Liver (tissue), 8 donors: ENCODE measurements at regions not wholly inside any gene's neighbourhood (a gene's known extent, or its start where the extent isn't known, plus 50 kb on each side); places are given as distances from the start of the nearest gene placed in this dataset.

Experiments
- DNase-seq: peaks from one replicate; pipeline ENCODE4 v3.0.0-alpha.2; 2017; ENCODE audit warnings: low spot score
- H3K27ac ChIP-seq, 2 donors: one replicate each; pipeline ENCODE4 v1.7.0; 2013; ENCODE audit warnings: inconsistent platforms in 2 of 2, low read length in 2 of 2, control low read depth in 1 of 2, low read depth in 1 of 2, mild to moderate bottlenecking in 1 of 2
- H3K27me3 ChIP-seq, 4 donors: one replicate each; pipeline versions ENCODE4 v1.6.1 to v1.7.0; 2013; ENCODE audit warnings: low read length in 3 of 4, inconsistent platforms in 1 of 4, mild to moderate bottlenecking in 1 of 4, moderate library complexity in 1 of 4; ENCODE audit not compliant: control insufficient read depth in 4 of 4, insufficient read depth in 4 of 4
- H3K36me3 ChIP-seq, 4 donors: one replicate each; pipeline versions ENCODE4 v1.6.1 to v1.7.0; 2013; ENCODE audit warnings: low read length in 3 of 4, mild to moderate bottlenecking in 3 of 4, low read depth in 1 of 4, moderate library complexity in 1 of 4; ENCODE audit not compliant: control insufficient read depth in 4 of 4, insufficient read depth in 3 of 4
- H3K4me1 ChIP-seq, 4 donors: one replicate each; pipeline versions ENCODE4 v1.6.1 to v1.7.0; 2013; ENCODE audit warnings: low read length in 3 of 4, mild to moderate bottlenecking in 3 of 4, moderate library complexity in 1 of 4; ENCODE audit not compliant: control insufficient read depth in 4 of 4, insufficient read depth in 4 of 4
- H3K4me3 ChIP-seq, 3 donors: one replicate each; pipeline versions ENCODE4 v1.6.1 to v1.7.0; 2013; ENCODE audit warnings: low read length in 3 of 3, control low read depth in 1 of 3, low read depth in 1 of 3, mild to moderate bottlenecking in 1 of 3
- H3K9ac ChIP-seq, 2 donors: one replicate each; pipeline ENCODE4 v1.7.0; 2013; ENCODE audit warnings: low read length in 2 of 2, mild to moderate bottlenecking in 2 of 2, moderate library complexity in 2 of 2, control low read depth in 1 of 2, low read depth in 1 of 2
- H3K9me3 ChIP-seq, 4 donors: one replicate each; pipeline versions ENCODE4 v1.6.1 to v1.7.0; 2013; ENCODE audit warnings: low read length in 3 of 4; ENCODE audit not compliant: control insufficient read depth in 4 of 4
- CTCF ChIP-seq: fragments of 150-350 bp; IDR thresholded peaks from 2 replicates; pipeline ENCODE4 v1.5.1; 2017; ENCODE audit warnings: improper control_type of control experiment, low read depth, low read length; ENCODE audit not compliant: missing input control
- EGR1 ChIP-seq, 2 donors: IDR thresholded peaks; 2 replicates each; pipeline ENCODE4 v1.6.1; 2016 to 2018; ENCODE audit warnings: antibody characterized with exemption in 2 of 2, low read depth in 2 of 2
- FOXA1 ChIP-seq: IDR thresholded peaks from 2 replicates; pipeline ENCODE4 v1.6.1; 2016; ENCODE audit warnings: antibody characterized with exemption
- FOXA2 ChIP-seq: IDR thresholded peaks from 2 replicates; pipeline ENCODE4 v1.6.1; 2016; ENCODE audit warnings: antibody characterized with exemption
- HNF4G ChIP-seq: IDR thresholded peaks from 2 replicates; pipeline ENCODE4 v1.6.1; 2016; ENCODE audit warnings: antibody characterized with exemption
- JUND ChIP-seq, 2 donors: IDR thresholded peaks; 2 replicates each; pipeline ENCODE4 v1.6.1; 2016; ENCODE audit warnings: antibody characterized with exemption in 2 of 2
- RAD21 ChIP-seq, 2 donors: IDR thresholded peaks; 2 replicates each; pipeline ENCODE4 v1.6.1; 2016; ENCODE audit warnings: antibody characterized with exemption in 2 of 2, mild to moderate bottlenecking in 2 of 2
- RXRA ChIP-seq, 2 donors: IDR thresholded peaks; 2 replicates each; pipeline ENCODE4 v1.6.1; 2017 to 2018; ENCODE audit warnings: antibody characterized with exemption in 2 of 2, mild to moderate bottlenecking in 1 of 2
- WGBS: extraction: QIAGEN DNeasy Blood & Tissue Kit; methylation state at CpG from one replicate; pipeline ENCODE4 v1.1.7; 2013; 5-methylcytosine and 5-hydroxymethylcytosine counted together
- TF ChIP-seq, protein P1 (sequence below): IDR thresholded peaks from 2 replicates; pipeline ENCODE4 v1.6.1; 2016; ENCODE audit warnings: antibody characterized with exemption
- TF ChIP-seq, protein P2 (sequence below): IDR thresholded peaks from 2 replicates; pipeline ENCODE4 v1.6.1; 2016; ENCODE audit warnings: antibody characterized with exemption, mild to moderate bottlenecking
- donor health status: healthy.
- donor health status: healthy.
- donor health status: healthy.
- donor health status: healthy.
- donor health status: healthy.

DNA sequence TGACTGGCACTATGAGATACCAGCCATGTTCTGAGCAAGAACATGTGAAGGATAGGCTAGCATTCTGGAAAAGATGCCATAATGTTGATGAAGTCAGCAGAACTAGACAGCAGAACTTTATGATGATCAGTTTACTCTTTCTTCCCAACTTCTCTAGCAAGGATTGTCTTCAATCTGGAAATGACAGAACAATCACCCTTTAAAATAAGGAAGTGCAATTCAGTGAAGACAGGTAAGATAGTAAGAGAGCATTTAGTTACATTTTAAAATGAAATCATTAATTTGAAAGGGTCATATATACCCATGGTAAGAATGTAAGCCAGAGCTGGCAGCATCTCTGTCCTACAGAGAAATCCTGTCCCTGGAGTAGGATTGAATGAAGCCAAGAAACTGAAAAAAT lies 66.0 kb upstream of the C12orf71 start:
- Histone ChIP-seq H3K9ac (no peak overlapping the region), H3K4me3 (no peak overlapping the region), H3K4me1 (no peaks in the 10 kb centered on the region), H3K36me3 (no peaks in the 10 kb centered on the region), H3K27me3 (no peaks in the 10 kb centered on the region), H3K27ac (no peak overlapping the region), H3K9me3 (no peaks in the 10 kb centered on the region)
- TF ChIP-seq, protein P1, sequence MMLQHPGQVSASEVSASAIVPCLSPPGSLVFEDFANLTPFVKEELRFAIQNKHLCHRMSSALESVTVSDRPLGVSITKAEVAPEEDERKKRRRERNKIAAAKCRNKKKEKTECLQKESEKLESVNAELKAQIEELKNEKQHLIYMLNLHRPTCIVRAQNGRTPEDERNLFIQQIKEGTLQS, result no peak
- no peak for TF ChIP-seq RAD21 (IDR thresholded peaks at IDR 0.05)
- no peak for DNase-seq

GRCh38 chr12:27148791-27149190 lies 66.4 kb upstream of the C12orf71 start:
- no peak overlapping the region for H3K9ac ChIP-seq
- no peak overlapping the region for H3K4me3 ChIP-seq
- H3K36me3 ChIP-seq, result no peaks in the 10 kb centered on the region
- H3K27me3 ChIP-seq, result no peaks in the 10 kb centered on the region
- no peaks in the 10 kb centered on the region for H3K9me3 ChIP-seq
- 75% methylated on average over 2 of the region's 2 CpGs for WGBS
- no peaks in the 10 kb centered on the region for H3K4me1 ChIP-seq
- H3K27ac ChIP-seq, result no peak overlapping the region
- TF ChIP-seq EGR1 (IDR thresholded peaks at IDR 0.05; ENCODE audit: low read depth in 2 of 2) (no peak), FOXA2 (no peak), CTCF (no peak)
- no peak for DNase-seq

- TF ChIP-seq EGR1 (IDR thresholded peaks at IDR 0.05; ENCODE audit: low read depth in 2 of 2) (no peak), FOXA1 (no peak), HNF4G (no peak), JUND (IDR thresholded peaks at IDR 0.05) (no peak), RXRA (IDR thresholded peaks at IDR 0.05) (no peak)
- TF ChIP-seq, protein P2, sequence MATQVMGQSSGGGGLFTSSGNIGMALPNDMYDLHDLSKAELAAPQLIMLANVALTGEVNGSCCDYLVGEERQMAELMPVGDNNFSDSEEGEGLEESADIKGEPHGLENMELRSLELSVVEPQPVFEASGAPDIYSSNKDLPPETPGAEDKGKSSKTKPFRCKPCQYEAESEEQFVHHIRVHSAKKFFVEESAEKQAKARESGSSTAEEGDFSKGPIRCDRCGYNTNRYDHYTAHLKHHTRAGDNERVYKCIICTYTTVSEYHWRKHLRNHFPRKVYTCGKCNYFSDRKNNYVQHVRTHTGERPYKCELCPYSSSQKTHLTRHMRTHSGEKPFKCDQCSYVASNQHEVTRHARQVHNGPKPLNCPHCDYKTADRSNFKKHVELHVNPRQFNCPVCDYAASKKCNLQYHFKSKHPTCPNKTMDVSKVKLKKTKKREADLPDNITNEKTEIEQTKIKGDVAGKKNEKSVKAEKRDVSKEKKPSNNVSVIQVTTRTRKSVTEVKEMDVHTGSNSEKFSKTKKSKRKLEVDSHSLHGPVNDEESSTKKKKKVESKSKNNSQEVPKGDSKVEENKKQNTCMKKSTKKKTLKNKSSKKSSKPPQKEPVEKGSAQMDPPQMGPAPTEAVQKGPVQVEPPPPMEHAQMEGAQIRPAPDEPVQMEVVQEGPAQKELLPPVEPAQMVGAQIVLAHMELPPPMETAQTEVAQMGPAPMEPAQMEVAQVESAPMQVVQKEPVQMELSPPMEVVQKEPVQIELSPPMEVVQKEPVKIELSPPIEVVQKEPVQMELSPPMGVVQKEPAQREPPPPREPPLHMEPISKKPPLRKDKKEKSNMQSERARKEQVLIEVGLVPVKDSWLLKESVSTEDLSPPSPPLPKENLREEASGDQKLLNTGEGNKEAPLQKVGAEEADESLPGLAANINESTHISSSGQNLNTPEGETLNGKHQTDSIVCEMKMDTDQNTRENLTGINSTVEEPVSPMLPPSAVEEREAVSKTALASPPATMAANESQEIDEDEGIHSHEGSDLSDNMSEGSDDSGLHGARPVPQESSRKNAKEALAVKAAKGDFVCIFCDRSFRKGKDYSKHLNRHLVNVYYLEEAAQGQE, result no peak
- DNase-seq, result no peak
Measured at GRCh38 chr12:27151479-27151878, 69.1 kb upstream of the C12orf71 start.

More at GRCh38 chr12:27151479-27151878, 69.1 kb upstream of the C12orf71 start:
- Histone ChIP-seq H3K36me3 (no peaks in the 10 kb centered on the region), H3K4me3 (no peak overlapping the region), H3K4me1 (no peaks in the 10 kb centered on the region), H3K9me3 (no peaks in the 10 kb centered on the region), H3K27ac (no peak overlapping the region), H3K27me3 (no peaks in the 10 kb centered on the region), H3K9ac (no peak overlapping the region)
- WGBS, result 88% methylated on average over 3 of the region's 3 CpGs
